T-helper 2 cell treated with Interferon-gamma antibody and Interleukin-4, amounts not matched to agents 100 ng/mL and 5 ng/mL, for 36 hours (primary cell): ENCODE measurements at regions not wholly inside any gene's neighbourhood (a gene's known extent, or its start where the extent isn't known, plus 50 kb on each side); places are given as distances from the start of the nearest gene placed in this dataset.

Experiments
- intact Hi-C: fragments of 100-400 bp; cut with micrococcal nuclease; formaldehyde crosslinking; loops from one replicate; pipeline ENCODE4 v1.15.1; 2023

GRCh38 chr22:49230194-49230577, 597.5 kb downstream of the BRD1 start:
- intact Hi-C loops, result no loop called here

GRCh38 chr22:49229483-49230193, 598.0 kb downstream of the BRD1 start:
- intact Hi-C loops, result no loop called here

- intact Hi-C loops, result no loop called here
Observed at GRCh38 chr22:49228431-49229037, 599.1 kb downstream of the BRD1 start.

- intact Hi-C loops, result no loop called here
Observed at GRCh38 chr22:49227670-49228069, 600.0 kb downstream of the BRD1 start.

GRCh38 chr22:49226096-49226495, 601.6 kb downstream of the BRD1 start:
- intact Hi-C loops, result no loop called here

GRCh38 chr22:49224243-49224642, 603.4 kb downstream of the BRD1 start:
- intact Hi-C loops, result no loop called here

- intact Hi-C loops, result no loop called here
Observed at GRCh38 chr22:49218142-49218541, 609.5 kb downstream of the BRD1 start.

GRCh38 chr22:49216579-49216978, 611.1 kb downstream of the BRD1 start:
- intact Hi-C loops, result no loop called here

GRCh38 chr22:49215840-49216239, 611.8 kb downstream of the BRD1 start:
- intact Hi-C loops, result no loop called here

GRCh38 chr22:49214976-49215375, 612.7 kb downstream of the BRD1 start:
- intact Hi-C loops, result no loop called here

GRCh38 chr22:49213731-49214352, 613.8 kb downstream of the BRD1 start:
- intact Hi-C loops, result no loop called here

GRCh38 chr22:49212466-49212865, 615.2 kb downstream of the BRD1 start:
- intact Hi-C loops, result no loop called here

- intact Hi-C loops, result no loop called here
Observed at GRCh38 chr22:49212002-49212401, 615.7 kb downstream of the BRD1 start.

GRCh38 chr22:49211176-49211575, 616.5 kb downstream of the BRD1 start:
- intact Hi-C loops, result no loop called here

- intact Hi-C loops, result no loop called here
Observed at GRCh38 chr22:49210606-49211005, 617.1 kb downstream of the BRD1 start.

GRCh38 chr22:49209452-49210195, 618.0 kb downstream of the BRD1 start:
- intact Hi-C loops, result no loop called here

GRCh38 chr22:49208768-49209252, 618.9 kb downstream of the BRD1 start:
- intact Hi-C loops, result no loop called here

GRCh38 chr22:49208004-49208402, 619.7 kb downstream of the BRD1 start:
- intact Hi-C loops, result no loop called here

- intact Hi-C loops, result no loop called here
Observed at GRCh38 chr22:49207008-49208003, 620.4 kb downstream of the BRD1 start.

GRCh38 chr22:49206281-49206680, 621.4 kb downstream of the BRD1 start:
- intact Hi-C loops, result no loop called here

GRCh38 chr22:49205483-49205800, 622.2 kb downstream of the BRD1 start:
- intact Hi-C loops, result no loop called here
